Stimulated activated CD4-positive, alpha-beta T cell treated with anti-CD3 and anti-CD28 coated beads, Interleukin-12 subunit alpha, Interleukin-12 subunit beta, amount 100 ng/mL, for 48 hours (primary cell): ENCODE measurements at regions not wholly inside any gene's neighbourhood (a gene's known extent, or its start where the extent isn't known, plus 50 kb on each side); places are given as distances from the start of the nearest gene placed in this dataset.
"Not testable (repeated sequence)": the region's sequence is repeated elsewhere in the genome, so short reads cannot be mapped to it uniquely, and the experiment has no call there.

Source experiments
- DNase-seq, 3 donors: peaks; one replicate each; pipeline ENCODE4 v3.0.0-alpha.2; 2020; ENCODE audit warnings: low read depth in 2 of 3, low spot score in 1 of 3

GRCh38 chrX:13955975-13956374 is 73.7 kb downstream of the GEMIN8 start:
- no peak for DNase-seq

- DNase-seq: no peak
Observed at GRCh38 chrX:13955095-13955647, 74.5 kb downstream of the GEMIN8 start.

GRCh38 chrX:13952581-13952980 is 77.1 kb downstream of the GEMIN8 start:
- no peak for DNase-seq

- DNase-seq: not testable (repeated sequence)
Observed at GRCh38 chrX:13946223-13946622, 83.5 kb downstream of the GEMIN8 start.

- not testable (repeated sequence) for DNase-seq
Observed at GRCh38 chrX:13945787-13946186, 83.9 kb downstream of the GEMIN8 start.

GRCh38 chrX:13940671-13941070 is 89.0 kb downstream of the GEMIN8 start:
- no peak for DNase-seq

- no peak for DNase-seq
Observed at GRCh38 chrX:13939741-13940597, 89.7 kb downstream of the GEMIN8 start.

- DNase-seq: no peak
Observed at GRCh38 chrX:13938829-13939530, 90.7 kb downstream of the GEMIN8 start.

- DNase-seq: no peak
Observed at GRCh38 chrX:13938051-13938828, 91.5 kb downstream of the GEMIN8 start.

GRCh38 chrX:13937370-13938050 is 92.2 kb downstream of the GEMIN8 start:
- DNase-seq: no peak

- no peak for DNase-seq
Observed at GRCh38 chrX:13936521-13937225, 93.0 kb downstream of the GEMIN8 start.

- no peak for DNase-seq
Observed at GRCh38 chrX:13934731-13935130, 95.0 kb downstream of the GEMIN8 start.

- DNase-seq: no peak
Observed at GRCh38 chrX:13933851-13934250, 95.8 kb downstream of the GEMIN8 start.

- DNase-seq: no peak
Observed at GRCh38 chrX:13933352-13933751, 96.3 kb downstream of the GEMIN8 start.

- no peak for DNase-seq
Observed at GRCh38 chrX:13932416-13932815, 97.3 kb downstream of the GEMIN8 start.

GRCh38 chrX:13927175-13927574 is 102.5 kb downstream of the GEMIN8 start:
- no peak for DNase-seq

- DNase-seq: no peak
Observed at GRCh38 chrX:13923845-13924244, 105.8 kb downstream of the GEMIN8 start.

GRCh38 chrX:13923289-13923688 is 106.4 kb upstream of the GPM6B start:
- DNase-seq: no peak

GRCh38 chrX:13917507-13917906 is 100.6 kb upstream of the GPM6B start:
- DNase-seq: no peak

- DNase-seq: no peak
Observed at GRCh38 chrX:13911586-13911985, 94.7 kb upstream of the GPM6B start.
